ENCODE measurements at regions not wholly inside any gene's neighbourhood (a gene's known extent, or its start where the extent isn't known, plus 50 kb on each side); places are given as distances from the start of the nearest gene placed in this dataset.

DNA sequence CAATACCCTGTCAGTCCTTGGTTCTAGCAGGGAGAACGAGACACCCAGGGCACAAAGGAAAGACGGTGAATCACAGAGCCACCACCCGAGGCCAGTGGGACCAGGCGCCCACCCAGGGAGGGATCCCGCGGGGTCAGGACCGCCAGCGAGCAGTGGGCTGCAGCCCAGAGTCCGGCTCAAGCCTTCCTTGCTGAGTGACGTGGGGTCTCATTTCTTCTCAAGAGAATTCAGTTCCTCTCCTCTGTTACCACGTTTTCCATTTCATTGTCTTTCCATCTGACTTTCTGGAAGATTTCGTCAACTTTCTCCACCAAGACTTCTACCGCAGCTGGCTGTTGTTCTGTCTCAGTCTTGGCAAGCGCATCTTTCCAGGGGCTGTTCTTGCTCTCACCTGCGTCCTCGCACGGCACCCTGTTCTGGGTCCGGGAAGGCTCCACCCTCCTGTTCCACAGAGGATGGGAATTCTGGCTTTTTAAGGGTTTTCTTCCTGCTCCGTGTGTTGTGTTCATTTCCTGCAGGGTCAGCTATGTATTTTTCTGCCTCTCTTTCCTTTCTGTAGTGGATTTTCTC is 248.6 kb downstream of the NDUFA10 start:
- no peak for DNase-seq

DNA sequence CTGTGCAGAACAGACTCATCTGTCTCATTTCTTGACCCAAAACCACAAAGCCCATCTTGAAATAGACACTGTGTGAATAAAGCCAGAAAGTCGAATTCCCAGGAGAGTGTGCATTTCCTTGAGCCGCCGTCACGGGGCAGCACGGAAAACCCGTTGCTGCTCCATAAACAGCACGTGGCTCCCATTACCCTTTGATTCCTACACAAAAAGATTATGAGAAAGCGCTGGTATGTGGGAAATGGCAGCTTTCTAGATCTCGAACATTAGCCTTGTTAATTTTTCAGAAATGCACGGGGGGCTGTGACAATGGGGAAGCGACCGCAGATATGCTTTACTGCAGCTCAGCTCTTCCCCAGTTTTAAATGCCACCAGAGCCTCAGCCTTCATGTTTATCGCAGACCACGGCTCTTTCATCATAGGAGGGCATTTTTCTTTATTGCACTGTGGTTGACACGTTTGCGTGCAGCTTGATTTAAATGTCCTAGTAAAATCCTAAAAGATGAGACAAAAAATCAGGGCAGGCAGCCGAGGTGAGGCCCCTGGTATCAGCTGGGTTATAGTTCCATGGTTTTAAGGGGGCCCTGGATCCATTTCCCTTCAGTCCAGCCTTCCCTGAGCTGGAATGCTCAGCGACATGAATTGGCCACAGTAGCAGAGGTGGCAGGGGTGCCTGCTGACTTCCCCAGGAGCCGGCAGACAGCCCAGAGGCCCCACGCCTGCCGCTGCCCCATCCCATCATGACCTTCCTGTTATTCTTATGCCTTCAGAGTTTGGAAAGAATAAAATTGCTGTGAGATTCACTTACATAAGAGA is 249.3 kb downstream of the NDUFA10 start:
- DNase-seq, result no peak

DNA sequence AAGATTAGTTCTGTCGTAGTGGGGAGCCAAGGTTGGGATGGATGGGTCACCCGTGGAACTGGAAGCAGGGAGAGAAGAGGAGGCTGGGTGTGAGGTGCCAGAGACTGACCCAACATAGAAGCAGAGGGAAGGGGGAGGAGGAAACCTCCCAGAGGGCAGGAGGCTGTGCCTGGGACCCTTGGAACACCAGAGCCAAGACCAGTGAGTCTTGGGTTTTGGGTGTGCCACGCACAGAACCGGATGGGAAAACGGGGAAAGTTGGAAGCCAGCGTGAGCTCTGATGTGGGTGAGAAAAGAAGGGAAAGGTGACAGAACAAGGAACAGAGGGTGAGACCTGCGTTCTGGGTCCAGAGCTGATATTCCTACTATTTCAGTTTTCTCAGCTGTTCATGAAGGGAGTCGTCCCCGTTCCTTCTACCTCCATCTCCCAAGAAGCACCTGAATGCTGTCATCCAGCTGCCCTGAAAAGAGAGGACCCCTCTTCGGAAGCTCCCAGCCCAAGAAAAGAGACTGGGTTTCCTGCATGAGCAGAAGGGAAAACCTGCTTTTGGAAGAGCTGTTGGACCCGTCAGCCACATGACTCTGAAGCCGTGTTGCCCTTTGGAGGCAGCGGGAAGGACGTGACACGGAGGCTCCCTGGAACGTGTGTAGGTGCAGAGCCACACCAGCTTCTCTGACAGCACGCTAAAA is 250.1 kb downstream of the NDUFA10 start:
- no peak for DNase-seq

DNA sequence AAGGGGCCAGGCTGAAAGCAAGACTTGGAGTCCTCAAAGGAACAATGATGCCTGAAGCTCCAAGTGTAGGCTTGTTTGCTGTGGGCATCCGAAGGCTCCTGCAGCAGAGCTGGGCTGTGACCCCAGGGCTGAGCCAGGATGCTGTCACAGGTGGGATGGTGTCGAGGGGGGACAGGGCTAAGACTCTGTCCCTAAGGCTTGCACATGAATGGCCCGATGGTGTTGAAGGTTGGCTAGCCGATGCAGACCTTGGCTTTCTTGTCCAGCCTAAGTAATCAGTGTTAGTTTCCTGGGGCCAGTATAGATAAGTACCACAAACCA is 251.0 kb downstream of the NDUFA10 start:
- DNase-seq, result no peak

DNA sequence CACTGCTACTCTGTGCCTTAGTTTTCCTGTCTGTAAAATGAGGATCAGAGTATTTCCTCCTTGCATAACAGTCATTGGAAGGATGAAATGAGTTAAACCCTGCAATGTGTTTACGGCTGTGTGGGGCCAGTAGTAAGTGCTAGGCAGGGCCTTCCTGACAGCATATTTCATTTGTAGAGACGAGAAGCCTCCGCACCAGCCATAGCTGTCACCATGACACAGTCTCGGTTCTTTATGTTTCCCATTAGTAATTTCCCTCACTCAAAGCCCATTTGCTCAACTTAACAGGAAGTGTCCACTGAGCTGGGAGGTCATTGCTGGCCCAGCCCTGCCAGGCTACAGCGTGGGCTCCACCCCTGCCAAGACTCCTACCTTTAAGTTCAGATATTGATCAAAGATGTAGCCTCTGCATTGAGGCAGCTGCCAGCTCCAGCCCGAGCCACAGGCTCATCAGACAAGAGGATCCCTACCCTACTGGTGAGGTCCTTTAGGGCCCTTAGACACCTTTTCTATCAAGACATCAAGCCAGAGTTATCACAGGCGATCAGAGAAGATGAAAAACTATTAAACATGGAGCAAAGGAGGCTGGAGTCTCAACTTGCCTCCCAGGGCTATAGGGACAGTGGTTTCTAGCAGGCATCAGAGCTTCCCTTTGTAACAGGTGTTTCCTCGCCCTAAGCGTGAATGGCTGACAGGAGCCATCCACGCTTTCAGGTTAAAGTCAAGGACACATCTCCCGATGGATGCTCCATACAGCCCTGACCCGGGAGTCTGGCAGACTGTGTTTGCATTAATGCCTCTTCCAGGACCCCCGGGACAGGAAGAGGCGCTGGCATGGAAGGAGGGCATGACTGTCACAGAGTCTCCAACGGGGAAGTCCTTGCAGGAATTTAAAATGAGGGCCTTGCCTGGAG is 251.7 kb downstream of the NDUFA10 start:
- DNase-seq, result peak in 1 of 2 donors; percentile 8

DNA sequence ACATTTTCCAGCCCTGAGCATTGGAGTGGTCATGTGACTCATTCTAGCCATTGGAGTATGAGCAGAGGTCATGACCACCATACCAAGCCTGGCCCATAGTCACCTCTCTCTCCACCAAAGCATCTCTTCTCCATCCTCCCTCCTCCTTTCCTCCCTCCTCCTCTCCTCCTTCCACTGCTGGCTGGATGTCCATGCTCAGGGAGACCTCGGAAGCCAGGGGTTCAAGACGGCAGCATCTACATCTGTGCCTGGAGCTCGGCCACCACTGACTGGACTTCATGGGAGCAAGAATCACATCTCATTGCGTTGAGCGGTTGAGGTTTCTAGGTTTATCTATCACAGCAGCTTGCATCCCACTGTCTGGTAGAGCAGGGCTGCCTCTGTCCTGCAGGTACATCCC is 252.4 kb downstream of the NDUFA10 start:
- peak in 1 of 2 donors; percentile 5 for DNase-seq

DNA sequence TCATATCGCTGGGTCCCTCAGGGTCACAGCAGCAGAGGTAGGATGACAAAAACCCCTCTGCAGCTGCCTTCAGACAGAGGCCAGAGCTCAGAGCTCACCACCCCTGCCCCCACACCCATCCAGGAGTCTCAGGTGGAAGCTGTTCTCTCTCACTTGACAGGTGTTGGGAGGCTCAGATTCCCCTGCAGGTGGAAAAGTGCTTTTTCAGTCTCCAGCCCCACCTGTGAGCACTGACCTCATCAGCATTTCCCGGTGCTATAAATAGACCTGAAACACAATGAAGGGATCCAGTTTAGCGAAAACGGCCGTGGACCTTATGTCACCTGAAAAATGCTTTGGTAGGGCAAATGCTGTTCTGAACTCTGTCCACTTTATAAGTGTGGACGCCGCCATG is 254.9 kb downstream of the NDUFA10 start:
- no peak for DNase-seq

DNA sequence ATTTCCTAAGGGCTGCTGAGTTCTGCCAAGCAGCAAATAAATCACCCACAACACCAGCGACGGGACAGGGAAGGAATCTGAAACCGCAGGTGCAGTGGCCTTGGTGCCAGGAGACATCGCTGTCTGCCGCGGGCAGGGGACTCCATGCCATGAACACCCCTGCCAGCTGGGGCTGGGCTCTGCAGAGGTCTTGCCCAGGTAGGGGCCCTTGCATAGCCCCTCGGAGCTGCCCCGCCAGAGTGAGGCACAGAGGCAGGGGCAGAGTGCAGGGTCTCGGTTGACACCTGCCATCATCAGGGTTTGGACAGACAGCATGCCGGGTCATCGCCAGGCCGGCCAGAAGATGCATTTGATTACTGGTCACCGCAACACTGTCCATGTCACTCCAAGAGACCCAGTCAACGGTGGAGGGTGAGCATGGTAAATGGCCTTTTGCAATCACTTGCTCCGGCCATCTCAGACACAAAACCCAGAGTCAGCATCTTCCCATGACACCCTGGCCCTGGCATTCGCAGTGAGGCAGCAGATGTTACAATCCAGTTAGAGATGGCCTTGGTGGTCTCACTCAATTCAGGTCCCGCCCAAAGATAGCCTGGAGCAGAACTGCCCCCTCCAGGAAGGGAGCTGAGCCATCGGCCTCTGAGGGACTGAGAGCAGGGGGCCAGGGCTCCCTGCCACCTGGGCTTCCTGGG is 255.4 kb downstream of the NDUFA10 start:
- no peak for DNase-seq

DNA sequence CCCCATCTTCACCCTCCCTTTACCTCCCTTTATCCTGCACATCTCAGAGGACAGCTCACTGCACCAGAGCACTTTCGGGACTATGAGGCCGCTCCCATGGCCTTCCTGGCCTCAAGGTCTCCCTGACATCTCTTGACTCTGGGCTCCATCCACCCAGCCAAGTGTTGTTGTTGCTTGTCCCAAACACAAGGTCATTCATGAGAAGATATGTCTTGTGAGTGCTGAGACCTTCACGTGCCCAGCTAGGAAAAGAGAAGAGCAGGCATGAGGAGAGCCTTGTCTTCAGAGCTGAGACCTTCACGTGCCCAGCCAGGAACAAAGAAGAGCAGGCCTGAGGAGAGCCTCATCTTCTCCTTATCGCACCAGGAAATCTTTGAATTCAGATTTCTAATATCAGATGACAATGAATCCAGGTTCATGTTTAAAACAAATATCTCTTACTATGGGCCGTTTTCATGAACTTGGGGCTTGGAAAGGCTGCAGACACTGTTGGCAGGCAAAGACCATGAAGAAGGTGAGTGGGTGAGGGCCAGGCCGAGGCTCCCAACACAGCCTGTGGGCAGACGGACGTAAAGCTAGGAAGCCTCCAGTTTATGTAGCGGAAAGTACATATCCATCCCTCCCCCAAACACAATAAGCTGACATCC is 256.1 kb downstream of the NDUFA10 start:
- no peak for DNase-seq

DNA sequence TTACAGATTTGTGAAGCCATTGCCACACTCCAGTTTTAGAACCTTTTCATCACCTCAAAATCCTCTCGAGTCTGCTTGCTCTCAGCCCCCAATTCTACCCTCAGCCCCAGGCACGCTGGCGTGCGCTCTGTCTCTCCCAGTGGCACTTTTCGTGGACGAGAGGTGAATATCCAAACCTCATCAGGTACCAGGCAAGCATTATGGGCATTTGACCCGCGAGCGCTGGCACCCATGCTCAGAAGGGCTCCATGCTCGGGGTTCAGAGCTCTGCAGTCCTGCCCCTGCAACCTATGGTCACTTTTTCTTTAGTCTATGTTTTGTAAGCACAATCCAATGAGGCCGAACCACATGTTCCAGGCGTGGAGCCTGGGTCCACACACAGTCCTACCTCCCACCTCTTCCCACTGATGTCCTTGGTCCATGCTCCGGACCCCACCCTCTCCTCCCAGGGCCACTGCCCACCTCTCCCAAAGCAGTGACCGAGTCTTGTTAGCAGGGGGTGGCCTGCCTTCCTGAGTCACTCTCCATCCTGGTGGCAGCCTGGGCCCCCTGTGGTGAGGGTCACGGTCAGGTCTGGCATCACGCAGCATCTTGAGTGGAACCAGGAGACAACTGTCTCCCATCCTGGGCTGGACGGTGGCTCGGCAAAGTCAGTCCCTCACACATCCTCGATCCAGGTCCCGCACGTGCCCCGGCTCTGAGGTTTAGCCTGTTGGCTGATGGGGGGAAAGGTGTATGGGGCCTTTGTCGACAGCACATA is 256.9 kb downstream of the NDUFA10 start:
- DNase-seq, result no peak

DNA sequence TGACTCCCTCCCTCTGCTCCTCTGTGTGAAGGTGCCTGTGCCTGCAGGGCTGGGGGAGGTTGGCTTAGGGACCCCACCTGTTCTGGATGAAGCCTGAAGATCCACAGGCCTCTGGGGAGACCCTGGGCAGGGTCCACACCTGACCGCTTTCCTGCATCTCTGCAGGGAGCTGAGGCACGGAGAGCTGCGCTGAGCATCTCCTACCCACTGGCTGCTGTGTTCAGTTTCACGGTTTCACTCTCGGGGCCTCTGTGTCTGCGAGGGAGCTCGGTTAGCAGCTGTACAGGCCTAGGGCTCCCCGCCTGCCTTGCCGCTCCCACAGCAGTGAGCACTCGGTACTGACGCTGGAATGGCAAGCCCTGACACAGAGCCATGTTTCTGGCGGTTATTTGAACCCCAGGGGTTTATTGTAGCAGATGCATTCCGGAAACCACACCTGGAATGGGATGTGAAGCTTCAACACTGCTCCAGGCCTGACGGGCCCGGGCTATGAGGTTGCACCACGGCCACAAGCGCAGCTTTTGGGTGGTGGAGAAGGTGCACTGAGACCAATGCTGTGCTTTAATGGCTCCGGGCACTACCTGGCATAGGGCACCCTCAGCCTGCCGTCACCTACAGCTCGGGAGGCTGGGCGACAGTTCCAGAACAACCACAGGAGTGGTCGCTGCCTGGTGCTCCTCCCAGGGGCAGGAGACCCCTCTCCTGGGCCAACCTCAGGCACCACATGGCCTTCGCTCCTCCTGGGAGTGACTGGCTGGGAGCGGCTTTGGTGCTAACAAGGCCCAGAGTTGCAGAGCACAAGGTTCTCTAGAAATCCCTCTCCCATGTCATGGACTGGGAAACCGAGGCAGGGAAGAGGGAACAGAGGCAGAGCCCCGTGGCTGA is 257.9 kb downstream of the NDUFA10 start:
- no peak for DNase-seq

DNA sequence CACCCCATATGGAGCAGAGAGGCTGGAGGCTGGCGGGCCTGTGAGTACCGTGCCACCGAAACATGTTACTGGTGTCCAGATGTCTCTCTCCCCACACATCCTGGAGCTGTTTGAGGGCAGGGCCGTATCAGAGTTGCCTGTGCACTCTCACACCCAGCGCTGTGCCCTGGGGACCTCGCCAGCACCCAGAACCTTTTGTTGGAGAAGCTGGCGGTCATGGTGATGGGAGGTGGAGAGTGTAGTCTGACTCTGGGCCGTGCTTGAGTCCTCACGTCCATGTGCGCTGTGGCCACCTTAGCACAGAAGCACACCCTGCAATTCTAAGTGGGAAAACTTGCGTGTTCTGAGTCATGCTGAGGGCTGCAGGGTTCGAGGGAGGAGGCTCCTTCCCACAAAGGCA is 259.2 kb downstream of the NDUFA10 start:
- DNase-seq, result no peak

DNA sequence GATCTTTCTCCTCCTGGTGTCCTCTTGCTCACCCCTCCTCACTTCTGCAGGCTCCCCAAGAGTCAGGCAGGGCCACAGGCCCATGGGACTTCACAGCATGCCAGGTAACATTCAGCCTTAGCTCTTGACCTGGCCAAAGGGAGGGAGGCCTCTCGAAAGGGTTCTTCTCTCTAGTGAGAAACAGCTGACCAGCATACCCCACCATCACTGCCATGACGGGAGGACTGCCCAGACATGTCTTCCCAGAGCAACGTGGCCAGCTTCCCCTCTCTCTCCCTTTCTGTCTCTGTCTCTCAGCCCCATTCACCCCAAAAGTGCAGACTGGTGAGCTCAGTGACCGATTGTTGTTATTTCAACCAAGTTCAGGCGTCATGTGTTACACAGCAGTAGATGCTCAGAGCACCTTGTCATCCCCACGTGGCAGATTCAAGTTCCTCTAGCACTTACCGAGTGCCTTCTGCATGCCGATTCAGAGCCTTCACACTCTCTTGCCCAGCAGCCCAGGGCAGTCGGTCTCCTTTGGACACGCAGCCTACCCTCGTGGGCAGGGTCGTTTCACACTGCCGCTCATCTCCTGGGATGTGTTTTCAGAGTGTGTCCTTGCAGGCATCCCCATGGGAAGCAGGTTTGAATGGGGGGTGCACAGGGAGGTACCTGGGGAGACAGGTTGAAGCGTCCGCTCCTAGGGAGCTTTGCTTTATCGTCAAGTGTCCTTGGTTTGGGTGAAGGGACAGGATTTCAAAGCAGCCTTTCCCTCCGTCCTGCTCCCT is 259.9 kb downstream of the NDUFA10 start:
- no peak for DNase-seq

DNA sequence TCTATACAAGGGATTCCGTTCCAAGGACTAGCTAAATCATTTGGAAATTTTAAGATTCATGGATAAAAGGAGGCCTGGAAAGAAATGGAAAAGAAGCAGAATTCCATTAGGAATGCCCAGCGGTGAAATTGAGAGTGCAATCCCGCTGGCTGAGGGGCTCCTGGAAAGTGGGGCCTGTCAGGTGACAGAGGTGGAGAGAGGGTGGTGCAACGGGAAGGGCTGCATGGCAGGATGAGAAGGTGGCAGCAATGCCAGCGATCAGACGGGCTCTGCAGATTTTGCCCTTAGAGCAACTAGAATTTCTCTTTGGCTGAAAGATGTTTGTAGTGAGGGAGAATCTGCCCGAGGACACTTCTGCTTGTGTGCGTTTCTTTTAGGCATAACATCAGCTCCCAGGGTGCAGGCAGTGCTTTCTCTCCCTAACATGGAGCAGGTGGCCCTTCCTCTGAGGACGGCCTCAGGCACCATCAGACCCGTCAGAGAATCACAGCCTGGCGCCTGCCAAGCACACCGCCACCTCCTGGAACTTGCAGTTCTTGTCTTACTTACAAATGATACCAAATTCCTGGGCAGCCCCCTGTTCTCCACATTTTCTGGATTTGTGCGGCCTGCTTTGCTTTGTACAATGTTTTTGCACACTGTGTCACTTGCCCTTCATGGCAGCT is 261.6 kb downstream of the NDUFA10 start:
- DNase-seq, result no peak

DNA sequence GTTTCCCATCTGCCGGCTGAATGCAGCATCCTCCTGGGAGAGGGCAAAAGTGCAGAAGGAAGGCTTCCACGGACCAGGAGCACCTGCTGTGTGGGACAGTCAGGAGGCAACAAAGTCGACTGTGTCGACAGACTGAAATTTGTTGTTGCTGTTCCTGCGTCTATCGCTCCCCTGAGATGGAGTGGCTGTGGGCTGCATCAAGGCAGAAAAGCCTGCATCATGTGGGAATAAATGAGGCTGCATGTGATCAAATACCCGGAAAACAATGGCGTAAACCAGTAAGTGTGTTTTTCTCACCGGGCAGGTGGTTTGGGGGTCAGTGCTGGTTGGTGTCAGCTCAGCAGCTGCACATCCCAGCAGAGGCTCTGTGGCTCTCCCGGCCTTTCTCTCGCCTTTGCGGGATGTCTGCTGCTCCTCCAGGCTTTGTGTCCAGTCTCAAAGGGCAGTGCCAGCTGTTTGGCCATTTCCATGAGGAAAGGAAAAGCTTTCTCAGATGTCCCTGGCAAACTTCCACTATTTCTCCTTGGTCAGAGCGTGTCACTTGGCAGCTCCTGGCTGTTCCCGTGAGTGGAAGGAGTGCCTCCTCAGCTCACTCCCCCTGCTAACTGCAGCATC is 262.4 kb downstream of the NDUFA10 start:
- no peak for DNase-seq

DNA sequence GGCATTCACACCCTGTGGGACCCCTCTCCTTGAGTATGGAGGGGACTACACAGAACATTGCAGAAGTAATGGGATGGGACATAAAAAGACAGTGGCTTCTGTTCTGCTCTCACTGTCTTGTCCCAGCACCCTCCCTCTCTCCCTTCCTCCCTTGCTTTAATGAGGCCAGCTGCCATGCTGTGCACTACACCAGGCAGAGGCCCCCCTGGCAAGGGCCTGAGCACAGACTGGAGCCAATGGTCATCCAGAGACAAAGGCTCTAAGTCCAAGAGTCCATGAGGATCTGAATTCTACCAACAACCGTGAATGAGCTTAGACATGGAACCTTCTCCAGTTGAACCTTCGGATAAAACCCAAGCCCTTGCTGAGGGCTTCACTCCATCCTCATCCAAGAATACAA is 263.0 kb downstream of the NDUFA10 start:
- DNase-seq, result no peak

DNA sequence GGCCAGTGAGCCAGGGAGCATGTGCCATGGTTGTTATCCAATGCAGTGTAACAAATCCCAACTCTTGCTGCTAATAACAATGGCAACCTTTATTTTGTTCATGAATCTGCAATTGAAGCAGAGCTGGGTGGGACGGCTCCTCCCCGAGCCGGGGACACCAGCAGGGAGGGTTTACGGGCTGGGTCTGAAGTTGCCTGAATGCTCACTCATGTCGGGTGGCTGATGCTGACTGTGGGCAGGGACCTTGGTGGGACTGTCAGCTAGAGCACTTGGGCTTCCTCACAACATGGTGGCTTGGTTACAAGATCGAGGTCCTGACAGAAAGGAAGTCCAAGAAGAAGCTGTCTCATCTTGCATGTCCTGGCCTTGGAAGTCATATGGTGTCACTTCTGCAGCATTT is 264.5 kb downstream of the NDUFA10 start:
- no peak for DNase-seq

DNA sequence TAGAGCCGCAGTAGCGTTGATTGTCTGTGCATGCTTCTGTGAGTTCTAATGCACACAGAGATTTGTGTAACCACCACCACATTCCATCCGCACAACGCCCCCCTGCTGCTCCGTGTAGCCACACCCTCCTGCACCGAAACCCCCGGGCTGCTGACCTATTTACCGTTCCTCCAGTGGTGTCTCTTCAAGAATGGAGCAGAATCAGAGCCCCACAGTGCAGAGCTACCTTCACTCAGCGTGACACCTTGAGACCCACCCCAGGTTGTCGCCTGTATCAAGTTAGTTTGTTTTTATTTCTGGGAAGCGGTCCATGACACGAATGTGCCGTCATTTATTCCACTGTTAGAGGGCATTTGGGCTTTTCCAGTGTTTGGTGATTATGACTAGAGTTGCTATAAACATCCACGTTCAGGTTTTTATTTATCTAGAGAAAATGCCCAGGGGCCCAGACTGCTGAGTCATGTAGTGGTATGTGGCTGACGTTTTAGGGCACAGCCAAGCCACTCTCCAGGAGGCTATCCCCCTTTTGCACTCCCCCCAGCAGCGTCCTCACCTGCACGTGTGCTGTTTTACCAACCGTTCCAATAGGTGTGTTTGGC is 266.8 kb downstream of the NDUFA10 start:
- DNase-seq, result no peak
